ENCODE measurements at regions not wholly inside any gene's neighbourhood (a gene's known extent, or its start where the extent isn't known, plus 50 kb on each side); places are given as distances from the start of the nearest gene placed in this dataset.

DNA sequence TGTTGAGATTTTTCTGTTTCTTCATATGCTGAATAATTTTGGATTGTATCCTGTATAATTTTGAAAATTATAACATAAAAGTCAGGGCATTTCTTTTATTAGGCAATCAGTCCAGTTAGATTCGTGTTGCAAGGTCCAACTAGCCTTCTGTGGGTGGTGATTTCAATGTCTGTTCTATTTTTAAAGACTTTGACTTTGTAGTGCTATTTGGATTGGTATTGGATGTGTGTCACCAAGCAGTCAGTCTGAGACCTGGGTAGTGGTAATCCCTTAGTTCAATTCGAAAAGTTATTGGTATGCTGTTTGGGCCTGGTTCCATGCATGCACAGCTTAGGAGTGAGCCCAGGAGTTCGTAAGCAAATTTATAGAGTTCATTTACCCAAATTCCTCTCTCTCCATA, 82.2 kb downstream of the EPDR1 start:
- DNase-seq (ENCODE audit: low read depth) = no peak

- DNase-seq (ENCODE audit: low read depth) = no peak
Measured at GRCh38 chr7:38006559-38006958, 86.1 kb downstream of the EPDR1 start.

GRCh38 chr7:38007096-38007495, 86.7 kb downstream of the EPDR1 start:
- DNase-seq (ENCODE audit: low read depth) = no peak

DNA sequence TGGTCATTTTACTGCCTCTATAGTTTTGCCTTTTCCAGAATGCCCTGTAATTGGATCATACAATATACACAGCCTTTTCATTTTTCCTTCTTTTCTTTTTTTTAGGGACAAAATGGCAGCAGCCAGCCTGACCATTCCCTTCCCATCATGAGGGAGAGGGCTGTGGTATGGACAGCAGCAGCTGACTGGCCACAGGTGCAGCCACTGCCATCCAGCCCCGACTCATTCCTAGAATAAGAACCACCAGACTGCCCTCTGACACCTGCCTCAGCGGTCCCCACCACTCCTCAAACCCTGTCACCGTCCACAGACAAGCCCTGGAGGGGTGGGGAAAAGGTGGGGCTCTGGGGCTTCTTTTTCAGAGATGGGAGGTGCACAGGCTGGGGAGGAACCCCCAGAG, 92.8 kb downstream of the EPDR1 start:
- no peak for DNase-seq (ENCODE audit: low read depth)

DNA sequence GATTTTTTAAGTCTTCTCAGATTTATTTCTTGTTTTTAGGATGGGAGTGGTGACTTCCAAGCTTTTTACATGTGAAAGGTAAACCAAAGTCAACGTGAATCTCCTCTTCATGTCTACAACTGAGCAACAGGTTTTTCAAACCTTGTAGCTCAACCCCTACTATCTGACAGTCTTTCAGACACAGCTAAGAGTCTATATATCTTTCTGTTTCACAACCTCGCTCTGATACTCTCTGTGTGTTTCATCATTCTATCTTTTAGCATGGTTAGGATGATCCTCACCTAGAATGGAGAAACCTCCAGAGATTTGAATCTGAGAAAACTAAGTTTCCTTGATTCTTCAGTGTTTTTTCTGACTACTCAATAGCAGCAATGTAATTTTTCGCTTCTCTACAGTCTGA, 96.1 kb downstream of the EPDR1 start:
- DNase-seq (ENCODE audit: low read depth) = no peak

- DNase-seq (ENCODE audit: low read depth) = no peak
Measured at GRCh38 chr7:38017320-38017719, 96.9 kb downstream of the EPDR1 start.

GRCh38 chr7:38020121-38020785, 99.8 kb downstream of the EPDR1 start:
- DNase-seq (ENCODE audit: low read depth) = peak; percentile 27

DNA sequence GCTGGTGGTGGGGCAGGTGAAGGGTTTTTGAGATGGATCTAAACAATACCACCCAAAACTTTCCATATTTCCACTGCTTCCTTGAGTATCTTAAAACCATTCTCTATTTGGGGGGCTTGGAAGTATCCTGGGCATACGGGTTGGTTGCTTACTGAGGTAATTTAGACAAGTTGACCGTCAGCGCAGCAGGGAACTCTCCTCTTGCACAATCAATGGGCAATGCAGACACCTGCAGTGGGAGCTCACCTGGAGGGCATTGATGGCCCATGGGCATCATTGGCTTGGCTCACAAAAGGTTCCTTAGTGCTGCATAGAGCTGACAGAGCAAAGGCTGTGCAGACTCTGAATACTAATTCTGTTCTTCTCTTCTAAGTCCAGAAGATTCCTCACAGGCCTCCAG, 101.5 kb downstream of the EPDR1 start:
- DNase-seq (ENCODE audit: low read depth) = no peak

DNA sequence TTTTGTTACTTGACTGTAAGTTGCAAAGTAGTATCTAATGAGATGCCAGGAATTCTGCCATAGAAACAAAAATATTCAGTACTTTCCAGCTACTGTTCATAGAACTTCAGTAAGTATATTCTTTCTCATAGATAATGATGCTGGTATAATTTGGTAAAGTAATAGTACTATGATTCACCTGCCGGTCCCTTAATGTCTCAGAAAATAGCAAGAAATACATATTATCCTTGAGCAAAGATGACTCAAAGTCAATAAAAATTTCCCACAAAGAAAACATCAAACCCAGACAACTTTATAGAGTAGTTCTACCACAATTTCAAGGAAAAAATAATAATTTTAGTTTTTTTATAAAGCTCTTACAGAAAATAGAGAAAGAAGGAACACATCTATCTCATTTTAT, 105.4 kb downstream of the EPDR1 start:
- DNase-seq (ENCODE audit: low read depth) = no peak

DNA sequence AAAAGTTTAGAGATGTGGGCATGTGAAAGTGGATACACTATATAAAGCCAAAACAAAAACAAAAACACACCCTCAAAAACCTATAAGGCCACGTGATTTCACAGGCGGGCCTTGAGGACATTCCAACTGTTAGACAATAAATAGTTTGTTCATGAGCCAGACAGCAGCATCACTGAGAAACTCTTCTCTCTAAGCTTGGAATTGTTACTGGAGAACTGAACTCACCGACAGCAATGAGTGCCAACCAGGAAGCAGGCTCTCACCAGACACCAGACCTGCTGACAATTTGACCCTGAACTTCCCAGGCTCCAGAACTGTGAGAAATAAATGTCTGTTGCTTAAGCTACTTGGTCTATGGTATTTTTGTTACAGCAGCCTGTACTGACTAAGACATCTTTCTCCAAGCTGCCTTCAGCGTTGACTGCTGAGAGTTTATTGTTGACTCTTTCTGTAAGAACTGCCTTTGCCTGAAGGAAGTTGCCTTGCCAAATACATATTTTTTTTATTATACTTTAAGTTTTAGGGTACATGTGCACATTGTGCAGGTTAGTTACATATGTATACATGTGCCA, 107.5 kb downstream of the EPDR1 start:
- no peak for DNase-seq (ENCODE audit: low read depth)

- DNase-seq (ENCODE audit: low read depth) = no peak
Measured at GRCh38 chr7:38034062-38034908, 113.8 kb downstream of the EPDR1 start.

DNA sequence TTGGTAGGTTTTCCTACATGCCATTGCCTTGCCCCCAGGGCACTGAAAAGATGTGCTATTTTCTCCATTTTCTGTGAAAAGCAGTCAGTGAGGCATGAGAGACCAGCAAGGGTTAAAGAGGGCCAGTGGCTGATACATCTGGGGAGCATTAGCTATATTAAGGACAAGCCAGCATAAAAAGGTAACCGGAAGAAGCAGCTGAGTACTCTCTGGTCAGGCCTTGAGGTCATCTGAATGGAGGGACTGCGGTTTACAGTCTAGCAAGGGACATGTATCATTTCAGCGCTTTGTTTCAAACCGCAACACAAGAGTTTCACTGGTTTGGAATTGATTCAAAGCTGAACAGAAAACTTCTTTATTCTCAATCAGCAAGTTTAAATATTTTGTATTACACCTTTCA, 120.4 kb downstream of the EPDR1 start:
- no peak for DNase-seq (ENCODE audit: low read depth)

- DNase-seq (ENCODE audit: low read depth) = no peak
Measured at GRCh38 chr7:38049679-38050078, 128.4 kb upstream of the STARD3NL start.

DNA sequence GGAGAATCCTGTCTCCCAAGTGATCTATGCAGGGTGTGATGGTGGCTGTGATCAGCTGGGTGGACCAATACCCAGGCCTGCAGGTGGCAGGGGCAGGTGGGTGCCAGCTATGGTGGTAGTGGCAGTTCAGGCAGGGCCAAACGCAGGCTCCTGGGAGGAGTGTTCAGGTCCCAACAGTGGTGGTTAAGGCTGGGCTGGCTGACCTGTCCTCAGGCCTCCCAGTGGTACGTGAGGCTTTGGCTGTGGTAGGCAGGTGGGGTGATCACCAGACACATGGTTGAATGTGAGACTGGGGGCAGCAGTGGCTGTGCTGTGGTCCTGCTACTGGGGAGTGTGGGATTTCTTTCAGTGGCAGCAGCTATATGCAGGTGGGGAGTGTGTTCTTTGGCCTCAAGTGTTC, 126.7 kb upstream of the STARD3NL start:
- no peak for DNase-seq (ENCODE audit: low read depth)

DNA sequence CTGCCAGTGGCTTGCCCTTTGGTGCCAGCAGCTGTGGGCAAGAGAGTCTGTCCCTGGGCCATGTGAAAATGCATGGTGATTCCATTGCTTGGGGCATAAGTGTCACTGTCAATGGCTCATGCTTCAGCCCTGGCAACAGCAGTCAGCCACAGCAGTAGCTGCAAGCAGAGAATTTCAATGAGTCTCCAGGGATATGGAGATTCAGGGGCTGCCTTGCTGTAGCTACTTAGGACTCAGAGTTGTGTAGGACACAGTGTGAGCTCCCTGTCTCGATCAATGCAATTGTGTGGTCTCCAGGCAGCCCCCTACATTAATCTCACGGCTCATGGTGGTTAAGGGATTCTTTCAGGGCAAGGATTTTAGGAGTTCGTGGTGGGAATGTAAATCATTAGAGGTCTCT, 126.3 kb upstream of the STARD3NL start:
- no peak for DNase-seq (ENCODE audit: low read depth)

DNA sequence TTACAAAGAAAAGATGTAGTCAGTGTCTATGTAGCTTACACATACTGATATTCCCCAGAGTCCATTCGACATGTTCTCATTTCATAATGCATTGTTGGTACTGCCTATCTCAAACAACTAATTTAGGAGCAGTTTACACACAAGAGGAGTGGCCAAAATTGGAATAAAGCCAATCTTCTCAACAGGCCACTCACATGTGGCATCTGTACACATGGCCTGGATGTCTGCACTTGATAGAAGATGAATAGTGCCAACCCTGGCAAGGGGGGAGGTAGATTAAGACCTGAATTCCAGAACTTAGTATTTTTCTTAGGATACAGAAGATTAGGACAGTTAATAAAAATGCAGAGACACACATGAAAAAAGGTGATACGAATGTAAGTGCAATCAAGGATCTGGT, 125.3 kb upstream of the STARD3NL start:
- no peak for DNase-seq (ENCODE audit: low read depth)

DNA sequence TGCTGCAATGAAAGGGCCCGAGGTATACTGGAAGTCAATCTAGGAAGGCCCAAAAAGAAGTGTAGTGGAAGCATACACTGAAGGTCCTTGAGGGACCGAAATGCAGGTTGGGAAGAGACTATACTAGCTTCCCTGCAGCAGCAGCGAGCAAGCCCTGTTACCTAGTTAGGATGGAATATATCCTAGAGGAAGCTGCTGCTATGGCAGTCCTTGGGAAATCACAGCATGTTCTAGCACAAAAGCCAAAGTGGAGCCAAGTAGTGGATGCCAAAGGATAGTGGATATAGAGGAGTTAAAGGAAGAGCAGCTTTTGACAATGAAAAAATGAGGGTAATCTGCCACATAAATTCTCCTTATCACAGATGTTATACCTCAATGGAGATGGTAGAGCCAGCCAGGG, 123.8 kb upstream of the STARD3NL start:
- DNase-seq (ENCODE audit: low read depth) = no peak

DNA sequence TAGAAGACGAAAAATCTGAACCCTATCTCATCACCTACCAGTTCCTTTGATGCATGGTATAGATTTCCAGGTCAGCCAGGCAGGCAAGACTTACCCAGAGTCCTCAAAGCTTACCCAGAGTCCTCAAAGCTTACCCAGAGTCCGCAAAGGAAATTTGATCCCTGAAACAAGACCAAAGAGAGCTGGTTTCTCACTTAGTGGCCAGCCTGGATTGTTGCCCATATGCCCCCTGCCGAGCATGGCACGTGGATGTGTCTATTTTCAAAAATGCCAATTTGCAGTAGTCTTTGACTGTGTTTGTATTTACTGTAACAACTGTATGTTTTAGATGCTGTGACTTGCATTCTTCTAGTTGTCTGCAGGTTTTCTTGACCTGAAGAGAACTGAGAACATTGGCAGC, 120.2 kb upstream of the STARD3NL start:
- DNase-seq (ENCODE audit: low read depth) = no peak

DNA sequence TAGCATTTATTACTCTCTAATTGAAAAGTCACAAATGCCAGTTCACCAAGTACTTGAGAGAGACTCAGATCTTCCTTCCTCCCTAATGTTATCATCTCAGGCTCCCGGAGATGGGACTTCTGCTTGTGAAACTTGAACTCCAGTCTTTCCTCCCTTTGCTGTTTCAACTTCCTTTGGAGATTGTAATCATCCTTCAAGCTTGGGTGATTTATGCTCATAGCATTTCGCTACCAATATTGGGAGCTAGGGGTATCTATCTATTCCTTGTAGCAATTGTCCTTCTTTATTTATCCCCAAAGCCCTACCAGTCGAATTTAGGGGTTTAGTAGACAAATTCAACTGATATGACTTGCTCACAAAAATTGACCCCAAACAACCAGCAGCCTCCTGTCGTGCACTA, 117.9 kb upstream of the STARD3NL start:
- no peak for DNase-seq (ENCODE audit: low read depth)

GRCh38 chr7:38060637-38061036, 117.4 kb upstream of the STARD3NL start:
- DNase-seq (ENCODE audit: low read depth) = no peak

- no peak for DNase-seq (ENCODE audit: low read depth)
Measured at GRCh38 chr7:38066391-38066790, 111.7 kb upstream of the STARD3NL start.

DNA sequence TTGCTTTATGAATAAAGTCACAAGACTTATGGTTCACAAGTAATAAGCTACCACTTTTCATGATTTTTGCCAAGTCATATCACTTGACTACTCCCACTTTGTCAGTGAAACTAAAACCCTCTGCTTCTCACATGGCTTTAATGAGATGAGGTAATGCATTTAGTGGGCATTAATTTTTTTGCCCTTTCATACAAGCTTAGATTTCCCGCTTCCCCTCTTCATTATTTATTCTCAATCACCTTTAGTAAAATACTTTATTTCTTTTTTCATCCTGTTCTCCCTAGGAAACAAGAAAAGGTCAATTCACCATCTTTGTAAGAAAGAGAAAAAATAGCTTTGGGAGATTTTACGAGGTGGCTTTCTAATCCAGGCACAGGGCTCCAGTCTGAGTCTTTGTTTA, 109.6 kb upstream of the STARD3NL start:
- no peak for DNase-seq (ENCODE audit: low read depth)

- DNase-seq (ENCODE audit: low read depth) = no peak
Measured at GRCh38 chr7:38069052-38069451, 109.0 kb upstream of the STARD3NL start.
